MCF 10A (cell line): ENCODE measurements at regions not wholly inside any gene's neighbourhood (a gene's known extent, or its start where the extent isn't known, plus 50 kb on each side); places are given as distances from the start of the nearest gene placed in this dataset.

ENCODE experiments used
- BruUV-seq: library from RNA; stranded (reverse); fragments of 400-500 nt; replicated peaks from 2 replicates; lab custom pipeline; 2021; lab: Mats Ljungman, UMichigan
- CTCF ChIA-PET: fragments of 300-600 bp; sonication (Branson Sonifier 250); formaldehyde crosslinking; extraction: SDS; loops from one replicate; lab custom pipeline; 2021; ENCODE audit warnings: antibody characterized with exemption, inconsistent platforms; lab: Yijun Ruan, JAX
- POLR2A ChIA-PET: fragments of 300-600, 350-650 bp; sonication (Branson Sonifier 250); formaldehyde crosslinking; extraction: SDS; loops from one replicate; lab custom pipeline; 2020; ENCODE audit warnings: antibody characterized with exemption, inconsistent platforms; lab: Yijun Ruan, JAX
- DNase-seq: peaks from one replicate; pipeline ENCODE4 v3.0.0-alpha.2; 2018; ENCODE audit not compliant: unreplicated experiment
- H3K27ac Mint-ChIP-seq: one replicate; pipeline ENCODE4 v1.8.0; 2022; ENCODE audit warnings: mild to moderate bottlenecking, low read depth, mixed read lengths; ENCODE audit not compliant: unreplicated experiment
- H3K27me3 Mint-ChIP-seq: one replicate; pipeline ENCODE4 v1.8.0; 2022; ENCODE audit warnings: mixed read lengths; ENCODE audit not compliant: insufficient read depth, unreplicated experiment
- H3K36me3 Mint-ChIP-seq: one replicate; pipeline ENCODE4 v1.8.0; 2022; ENCODE audit warnings: mild to moderate bottlenecking, moderate library complexity, mixed read lengths; ENCODE audit not compliant: insufficient read depth, unreplicated experiment
- H3K4me1 Mint-ChIP-seq: one replicate; pipeline ENCODE4 v1.8.0; 2022; ENCODE audit warnings: mixed read lengths; ENCODE audit not compliant: insufficient read depth, unreplicated experiment
- H3K4me3 Mint-ChIP-seq: one replicate; pipeline ENCODE4 v1.8.0; 2022; ENCODE audit warnings: mild to moderate bottlenecking, moderate library complexity, mixed read lengths; ENCODE audit not compliant: unreplicated experiment
- H3K9me3 Mint-ChIP-seq: one replicate; pipeline ENCODE4 v1.8.0; 2022; ENCODE audit warnings: mixed read lengths; ENCODE audit not compliant: unreplicated experiment
- intact Hi-C: fragments of 100-400 bp; cut with micrococcal nuclease; formaldehyde crosslinking; loops from 2 replicates; pipeline ENCODE4 v1.14.1; 2022
- TF ChIP-seq, protein P1 (sequence below): fragments of 200-600 bp; IDR thresholded peaks from one replicate; pipeline ENCODE4 v1.8.0; 2022; ENCODE audit warnings: antibody characterized with exemption, mild to moderate bottlenecking; ENCODE audit not compliant: unreplicated experiment

DNA sequence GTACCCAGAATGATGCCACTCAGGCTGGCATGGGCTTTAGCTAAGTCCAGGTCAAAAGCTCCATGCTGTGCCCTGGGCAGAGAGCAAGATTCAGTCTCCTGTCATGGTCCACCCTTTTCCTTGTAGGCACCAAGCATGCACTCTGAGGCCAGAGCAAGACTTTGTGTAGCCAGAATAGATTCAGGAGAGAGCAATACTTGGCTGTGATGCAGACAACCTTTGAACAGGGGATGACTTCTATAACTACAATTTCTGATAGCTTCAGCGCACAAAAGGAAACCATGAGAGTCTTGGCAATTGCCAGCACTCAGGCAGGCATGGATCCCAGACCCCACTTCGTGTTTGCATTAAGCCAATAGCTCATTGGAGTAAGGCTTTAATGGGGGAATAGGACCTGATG lies 510.6 kb downstream of the RAB28 start:
- no TSS peak for BruUV-seq
- ChIA-PET POLR2A (no interaction called here), CTCF (interaction anchor here (0.7 kb wide), 1 partner anchor 189 kb away, joined by 4 read pairs; no protein-coding TSS in a partner anchor)
- intact Hi-C loops = no loop called here
- Mint-ChIP-seq H3K4me3 (no peak overlapping the region), H3K36me3 (peaks cover 6% of the 10 kb centered on the region), H3K9me3 (peaks cover 10% of the 10 kb centered on the region), H3K4me1 (no peaks in the 10 kb centered on the region), H3K27me3 (no peaks in the 10 kb centered on the region), H3K27ac (no peak overlapping the region)
- DNase-seq = no peak
- TF ChIP-seq, protein P1, sequence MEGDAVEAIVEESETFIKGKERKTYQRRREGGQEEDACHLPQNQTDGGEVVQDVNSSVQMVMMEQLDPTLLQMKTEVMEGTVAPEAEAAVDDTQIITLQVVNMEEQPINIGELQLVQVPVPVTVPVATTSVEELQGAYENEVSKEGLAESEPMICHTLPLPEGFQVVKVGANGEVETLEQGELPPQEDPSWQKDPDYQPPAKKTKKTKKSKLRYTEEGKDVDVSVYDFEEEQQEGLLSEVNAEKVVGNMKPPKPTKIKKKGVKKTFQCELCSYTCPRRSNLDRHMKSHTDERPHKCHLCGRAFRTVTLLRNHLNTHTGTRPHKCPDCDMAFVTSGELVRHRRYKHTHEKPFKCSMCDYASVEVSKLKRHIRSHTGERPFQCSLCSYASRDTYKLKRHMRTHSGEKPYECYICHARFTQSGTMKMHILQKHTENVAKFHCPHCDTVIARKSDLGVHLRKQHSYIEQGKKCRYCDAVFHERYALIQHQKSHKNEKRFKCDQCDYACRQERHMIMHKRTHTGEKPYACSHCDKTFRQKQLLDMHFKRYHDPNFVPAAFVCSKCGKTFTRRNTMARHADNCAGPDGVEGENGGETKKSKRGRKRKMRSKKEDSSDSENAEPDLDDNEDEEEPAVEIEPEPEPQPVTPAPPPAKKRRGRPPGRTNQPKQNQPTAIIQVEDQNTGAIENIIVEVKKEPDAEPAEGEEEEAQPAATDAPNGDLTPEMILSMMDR = no peak

DNA sequence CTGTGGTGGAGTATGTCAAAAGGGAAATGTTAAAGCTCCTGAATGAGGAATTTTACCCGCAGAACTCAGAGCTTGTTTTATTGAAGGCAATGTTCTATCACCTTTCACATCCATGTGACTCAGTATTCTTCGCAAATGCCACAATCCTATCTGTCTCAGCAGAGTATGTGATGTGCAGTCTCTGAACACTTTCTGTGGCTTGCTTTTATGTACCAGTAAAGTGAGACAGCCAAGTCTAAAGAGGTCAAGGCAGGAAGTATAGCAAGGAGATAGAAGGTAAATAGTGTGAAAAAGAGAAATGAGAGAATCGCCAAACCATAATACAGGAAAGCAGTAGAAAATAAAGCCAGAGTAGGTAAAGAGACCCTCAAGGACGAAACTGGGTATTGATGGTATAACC lies 515.8 kb downstream of the RAB28 start:
- H3K27me3 Mint-ChIP-seq = no peaks in the 10 kb centered on the region
- no peak overlapping the region for H3K4me3 Mint-ChIP-seq
- no peak overlapping the region for H3K27ac Mint-ChIP-seq
- TF ChIP-seq, protein P1 = no peak
- intact Hi-C loops = no loop called here
- POLR2A ChIA-PET = interaction anchor here (0.6 kb wide), 1 partner anchor 67 kb away, joined by 3 read pairs; no protein-coding TSS in a partner anchor
- no peak for DNase-seq
- CTCF ChIA-PET = no interaction called here
- no TSS peak for BruUV-seq
- H3K36me3 Mint-ChIP-seq = peaks cover 6% of the 10 kb centered on the region
- H3K4me1 Mint-ChIP-seq = no peaks in the 10 kb centered on the region
- no peaks in the 10 kb centered on the region for H3K9me3 Mint-ChIP-seq

DNA sequence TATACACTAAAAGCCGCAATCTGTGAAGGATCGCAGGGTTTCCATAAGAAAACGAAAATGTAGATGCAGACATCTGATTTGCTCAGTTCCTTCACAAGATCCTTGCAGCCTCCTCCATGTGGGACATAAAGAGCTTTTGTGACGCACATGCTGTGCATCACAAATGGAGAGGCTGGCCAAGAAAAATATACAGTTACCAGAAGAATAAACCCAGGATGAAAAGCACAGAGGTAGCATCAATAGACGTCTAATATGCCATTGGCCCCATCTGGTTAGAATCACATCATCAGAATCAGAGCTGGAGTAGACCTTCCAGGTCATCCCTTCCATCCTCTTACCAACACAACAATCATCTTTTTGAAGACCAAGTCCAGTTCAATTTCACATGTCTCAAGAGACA lies 517.4 kb downstream of the RAB28 start:
- CTCF ChIA-PET = no interaction called here
- Mint-ChIP-seq H3K27me3 (no peaks in the 10 kb centered on the region), H3K4me1 (no peaks in the 10 kb centered on the region), H3K4me3 (no peak overlapping the region), H3K9me3 (no peaks in the 10 kb centered on the region), H3K27ac (no peak overlapping the region), H3K36me3 (peaks cover 6% of the 10 kb centered on the region)
- POLR2A ChIA-PET = no interaction called here
- no peak for DNase-seq
- no TSS peak for BruUV-seq
- TF ChIP-seq, protein P1 = no peak
- intact Hi-C loops = no loop called here

DNA sequence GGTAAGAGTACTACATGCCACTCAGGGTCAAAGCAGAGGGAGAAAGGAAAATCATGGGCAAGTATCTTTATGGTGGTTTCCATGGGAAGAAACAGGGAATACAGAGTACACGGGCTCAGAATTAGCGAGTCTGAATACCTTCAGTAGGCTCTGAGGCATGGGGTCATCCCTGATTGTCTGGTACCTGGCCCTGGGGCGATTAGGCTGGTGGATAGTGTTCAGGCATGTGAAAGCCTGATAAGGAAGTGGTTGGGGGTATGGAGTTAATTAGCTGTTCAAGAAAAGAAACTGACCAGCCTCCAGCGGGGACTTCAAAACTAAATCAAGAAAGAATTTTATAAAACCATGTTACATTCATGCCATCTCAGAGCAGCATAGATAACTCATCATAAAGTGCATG lies 518.8 kb downstream of the RAB28 start:
- BruUV-seq = no TSS peak
- no peak overlapping the region for H3K4me3 Mint-ChIP-seq
- no peaks in the 10 kb centered on the region for H3K4me1 Mint-ChIP-seq
- POLR2A ChIA-PET = no interaction called here
- no peaks in the 10 kb centered on the region for H3K27me3 Mint-ChIP-seq
- intact Hi-C loops = no loop called here
- H3K27ac Mint-ChIP-seq = no peak overlapping the region
- TF ChIP-seq, protein P1 = no peak
- no peaks in the 10 kb centered on the region for H3K9me3 Mint-ChIP-seq
- CTCF ChIA-PET = no interaction called here
- DNase-seq = no peak
- H3K36me3 Mint-ChIP-seq = peaks cover 6% of the 10 kb centered on the region
